ENCODE measurements at regions not wholly inside any gene's neighbourhood (a gene's known extent, or its start where the extent isn't known, plus 50 kb on each side); places are given as distances from the start of the nearest gene placed in this dataset.

GRCh38 chr10:108784534-108784933 is 1138.8 kb downstream of the XPNPEP1 start:
- DNase-seq (ENCODE audit: low read depth), result no peak

DNA sequence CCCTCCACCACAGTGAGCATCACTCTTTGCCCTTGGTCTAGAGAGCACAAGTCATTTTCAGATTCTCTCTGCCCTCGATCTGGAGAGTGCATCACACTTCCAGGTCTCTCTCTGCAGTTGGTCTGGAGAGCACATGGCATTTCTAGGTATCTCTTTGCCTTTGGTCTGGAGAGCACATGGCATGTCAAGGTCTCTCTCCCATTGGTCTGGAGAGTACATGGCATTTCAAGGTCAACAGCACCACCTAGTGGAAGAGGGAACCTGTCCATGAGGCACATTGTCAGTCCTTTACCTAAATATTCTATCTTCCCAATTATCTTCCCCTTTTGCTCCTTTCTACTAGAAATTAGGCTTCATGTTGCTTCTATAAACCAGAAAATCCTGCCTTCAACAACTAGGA is 1139.4 kb downstream of the XPNPEP1 start:
- DNase-seq (ENCODE audit: low read depth), result peak; percentile 36

DNA sequence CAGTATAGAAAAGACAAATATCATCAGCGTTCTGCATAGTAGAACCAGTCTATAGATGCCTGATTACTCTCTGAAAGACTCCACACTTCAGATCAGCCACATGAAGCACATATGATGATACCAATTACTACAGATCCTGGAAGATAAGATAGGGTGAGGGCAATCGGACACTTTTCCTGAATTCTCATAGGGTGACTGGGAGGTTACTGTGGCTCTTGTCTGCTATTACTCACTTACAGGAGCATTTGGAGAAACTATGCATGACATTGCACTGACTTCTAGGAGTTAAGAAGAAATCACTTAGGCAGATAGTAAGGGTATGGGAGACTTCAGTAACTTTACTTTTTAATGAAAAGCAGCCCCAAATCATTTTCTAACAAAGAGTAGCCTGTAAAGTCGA is 1140.9 kb downstream of the XPNPEP1 start:
- DNase-seq (ENCODE audit: low read depth), result peak; percentile 7

- no peak for DNase-seq (ENCODE audit: low read depth)
Observed at GRCh38 chr10:108779501-108779900, 1143.8 kb downstream of the XPNPEP1 start.

GRCh38 chr10:108775911-108776475 is 1147.3 kb downstream of the XPNPEP1 start:
- DNase-seq (ENCODE audit: low read depth), result no peak

GRCh38 chr10:108771106-108771505 is 1152.2 kb downstream of the XPNPEP1 start:
- DNase-seq (ENCODE audit: low read depth), result no peak

DNA sequence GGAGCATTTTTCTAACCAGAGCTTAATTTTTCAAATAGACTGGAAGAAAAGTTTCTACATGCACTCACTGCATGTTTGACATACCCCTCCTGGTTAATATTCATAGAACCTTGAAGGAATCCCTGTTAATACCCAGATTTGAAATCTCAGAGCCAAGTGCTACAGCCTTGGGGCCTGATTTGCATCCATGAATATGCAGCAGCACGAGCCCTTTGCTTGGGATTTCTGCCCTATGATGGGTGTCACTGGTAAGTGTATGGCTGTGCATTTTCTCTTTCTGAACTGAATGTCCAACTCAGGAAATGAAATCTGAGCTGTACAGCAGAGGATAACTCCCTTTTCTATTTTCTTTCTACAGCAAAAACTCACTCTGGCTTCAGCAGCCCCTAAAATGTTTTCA is 1157.5 kb downstream of the XPNPEP1 start:
- no peak for DNase-seq (ENCODE audit: low read depth)

DNA sequence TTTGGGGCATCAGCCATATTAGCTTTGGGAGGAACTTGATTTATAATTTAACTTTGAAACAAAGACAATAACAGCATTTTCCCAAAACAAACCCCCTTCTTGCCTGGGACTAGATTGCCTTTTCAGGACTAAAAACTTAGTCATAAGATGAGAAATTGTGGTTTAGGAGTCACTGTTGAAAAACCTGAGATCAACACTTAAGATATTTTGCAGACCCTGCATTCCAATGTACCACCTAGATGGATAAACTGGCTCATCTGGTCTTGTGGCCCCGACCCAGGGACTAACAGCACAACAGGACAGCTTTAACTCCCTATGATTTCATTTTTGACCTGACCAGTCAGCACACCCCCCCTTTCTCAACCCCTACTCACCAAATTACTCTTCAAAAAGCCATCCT is 1165.4 kb downstream of the XPNPEP1 start:
- DNase-seq (ENCODE audit: low read depth), result no peak

DNA sequence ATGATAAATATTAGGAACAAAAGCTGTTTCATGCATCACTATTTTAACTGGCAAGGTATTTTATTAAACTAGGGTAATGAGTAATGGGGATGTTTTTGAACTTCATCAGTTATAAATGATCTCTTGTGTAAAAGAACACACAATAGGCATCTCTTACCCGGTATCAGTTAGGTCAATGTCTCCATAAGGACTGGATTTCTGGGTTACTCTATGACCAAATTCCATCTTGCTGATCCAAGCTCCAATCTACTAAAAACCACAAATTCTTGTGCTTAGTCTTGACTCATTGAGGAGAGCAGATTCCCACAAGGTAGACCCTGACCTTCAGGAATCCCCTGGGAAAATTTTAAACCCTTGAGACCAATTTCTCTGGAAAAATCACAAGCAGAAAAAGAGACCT is 1167.7 kb downstream of the XPNPEP1 start:
- peak; percentile 3 for DNase-seq (ENCODE audit: low read depth)

GRCh38 chr10:108753326-108753725 is 1170.0 kb downstream of the XPNPEP1 start:
- DNase-seq (ENCODE audit: low read depth), result no peak

GRCh38 chr10:108749042-108749441 is 1174.3 kb downstream of the XPNPEP1 start:
- DNase-seq (ENCODE audit: low read depth), result no peak

DNA sequence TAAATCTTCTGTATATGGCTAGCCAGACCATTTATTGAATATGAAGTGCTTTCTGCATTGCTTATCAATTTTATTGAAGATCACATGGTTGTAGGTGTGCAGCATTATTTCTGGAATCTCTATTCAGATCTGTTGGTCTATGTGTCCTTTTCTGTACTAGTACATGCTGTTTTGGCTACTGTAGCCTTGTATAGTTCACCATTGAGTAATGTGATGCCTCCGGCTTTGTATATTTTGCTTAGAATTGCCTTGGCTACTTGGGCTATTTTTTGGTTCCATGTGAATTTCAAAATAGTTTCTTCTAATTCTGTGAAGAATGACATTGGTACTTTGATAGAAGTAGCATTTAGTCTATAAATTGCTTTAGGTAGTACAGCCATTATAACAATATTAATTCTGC is 1187.2 kb downstream of the XPNPEP1 start:
- DNase-seq (ENCODE audit: low read depth), result no peak

DNA sequence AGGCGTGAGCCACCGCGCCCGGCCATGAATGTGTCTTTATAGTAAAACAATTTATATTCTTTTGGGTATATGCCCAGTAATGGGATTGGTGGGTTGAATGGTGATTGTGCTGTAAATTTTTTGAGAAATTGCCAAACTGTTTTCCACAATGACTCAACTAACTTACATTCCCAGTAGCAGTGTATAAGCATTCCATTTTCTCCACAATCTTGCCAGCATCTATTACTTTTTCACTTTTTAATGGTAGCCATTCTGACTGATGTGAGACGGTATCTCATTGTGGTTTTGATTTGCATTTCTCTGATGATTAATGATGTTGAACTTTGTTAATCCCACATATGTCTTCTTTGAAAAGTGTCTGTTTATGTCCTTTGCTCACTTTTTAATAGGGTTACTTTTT is 1187.9 kb downstream of the XPNPEP1 start:
- peak; percentile 44 for DNase-seq (ENCODE audit: low read depth)

- DNase-seq (ENCODE audit: low read depth), result no peak
Observed at GRCh38 chr10:108721874-108722273, 1201.4 kb downstream of the XPNPEP1 start.

GRCh38 chr10:108716352-108716751 is 1207.0 kb downstream of the XPNPEP1 start:
- DNase-seq (ENCODE audit: low read depth), result no peak

GRCh38 chr10:108709927-108710722 is 1213.2 kb downstream of the XPNPEP1 start:
- DNase-seq (ENCODE audit: low read depth), result no peak

DNA sequence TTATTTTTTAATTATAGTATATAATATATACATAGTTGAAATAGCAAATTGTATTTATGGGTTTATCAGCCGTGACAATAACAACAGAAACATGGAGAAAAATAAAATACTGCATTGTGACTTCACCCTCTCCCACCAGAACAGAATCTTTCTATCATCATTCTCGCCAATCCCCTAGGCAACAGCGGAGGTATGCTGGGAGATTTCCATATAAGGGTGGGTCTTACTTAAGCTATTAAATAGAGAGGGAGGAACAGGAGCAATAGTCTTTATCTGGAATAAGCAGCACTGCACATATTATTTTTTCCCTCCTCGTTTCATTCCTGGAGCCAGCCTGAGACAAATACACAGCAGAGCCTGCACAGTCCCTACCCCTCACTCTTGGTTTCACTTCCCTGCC is 1214.9 kb downstream of the XPNPEP1 start:
- DNase-seq (ENCODE audit: low read depth), result no peak

GRCh38 chr10:108696792-108697477 is 1226.4 kb downstream of the XPNPEP1 start:
- DNase-seq (ENCODE audit: low read depth), result no peak

DNA sequence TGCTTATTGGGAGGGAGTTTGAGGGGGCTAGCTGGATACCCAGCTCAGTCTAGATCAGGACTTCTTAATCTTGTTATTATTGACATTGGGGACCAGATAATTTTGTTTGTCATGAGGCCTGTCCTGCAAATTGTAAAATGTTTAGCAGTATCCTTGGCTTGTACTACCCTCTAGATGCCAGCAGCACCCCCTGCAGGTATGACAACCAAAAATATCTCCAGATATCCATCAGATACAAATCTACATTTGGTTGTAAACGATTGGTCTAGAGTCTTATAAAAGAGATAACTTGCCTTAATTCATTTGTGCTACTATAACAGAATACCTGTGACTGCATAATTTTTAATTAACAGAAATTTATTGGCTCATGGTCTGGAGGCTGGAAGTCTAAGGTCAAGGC is 1232.2 kb downstream of the XPNPEP1 start:
- DNase-seq (ENCODE audit: low read depth), result no peak

GRCh38 chr10:108690530-108690929 is 1232.8 kb downstream of the XPNPEP1 start:
- no peak for DNase-seq (ENCODE audit: low read depth)

- no peak for DNase-seq (ENCODE audit: low read depth)
Observed at GRCh38 chr10:108689891-108690290, 1233.4 kb downstream of the XPNPEP1 start.

DNA sequence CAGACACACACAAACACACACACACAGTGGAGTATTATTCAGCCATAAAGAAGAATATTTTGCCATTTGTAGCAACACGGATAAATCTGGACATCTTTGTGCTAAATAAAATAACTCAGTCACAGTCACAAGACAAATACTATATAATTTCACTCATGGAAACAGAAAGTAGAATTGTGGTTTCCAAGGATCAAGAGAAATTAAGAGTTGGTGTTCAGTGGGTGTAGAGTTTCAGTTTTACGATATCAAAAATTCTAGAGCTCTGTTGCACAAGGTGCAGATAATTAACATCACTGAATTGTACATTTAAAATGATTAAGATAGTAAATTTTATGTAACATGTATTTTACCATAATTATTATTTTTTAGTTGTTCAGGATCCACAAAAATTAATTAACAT is 1235.0 kb downstream of the XPNPEP1 start:
- DNase-seq (ENCODE audit: low read depth), result no peak

DNA sequence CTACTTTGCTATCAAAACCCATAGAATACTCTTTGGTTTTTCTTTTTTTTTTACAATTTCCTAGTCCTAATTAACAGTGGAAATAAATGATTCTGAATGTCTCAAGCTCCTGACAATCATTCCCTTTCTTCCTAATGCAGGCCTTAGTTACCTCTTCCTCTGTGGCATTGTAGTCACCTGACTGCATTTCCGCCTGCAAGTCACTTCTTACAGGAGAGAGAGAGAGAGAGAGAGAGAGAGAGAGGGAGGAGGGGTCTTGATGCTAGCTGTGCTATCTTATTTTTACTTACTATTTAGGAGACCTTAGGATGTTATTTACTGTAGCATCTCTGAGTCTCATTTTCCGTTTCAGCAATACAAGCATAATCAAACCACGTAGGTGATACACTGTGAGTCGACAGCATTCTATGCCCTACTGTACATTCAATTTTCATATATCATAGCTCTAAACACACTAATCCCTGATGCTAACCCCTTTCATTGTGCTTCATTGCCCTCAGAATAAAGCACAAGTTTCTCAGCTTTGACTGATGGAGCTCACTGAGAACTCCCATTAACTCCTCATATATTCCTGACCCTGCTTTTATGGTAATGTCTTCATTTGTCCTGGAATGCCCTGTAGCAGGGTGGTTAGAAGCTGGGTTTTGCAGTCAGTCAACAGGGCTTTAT is 1237.3 kb downstream of the XPNPEP1 start:
- no peak for DNase-seq (ENCODE audit: low read depth)
